ENCODE measurements at regions not wholly inside any gene's neighbourhood (a gene's known extent, or its start where the extent isn't known, plus 50 kb on each side); places are given as distances from the start of the nearest gene placed in this dataset.

DNA sequence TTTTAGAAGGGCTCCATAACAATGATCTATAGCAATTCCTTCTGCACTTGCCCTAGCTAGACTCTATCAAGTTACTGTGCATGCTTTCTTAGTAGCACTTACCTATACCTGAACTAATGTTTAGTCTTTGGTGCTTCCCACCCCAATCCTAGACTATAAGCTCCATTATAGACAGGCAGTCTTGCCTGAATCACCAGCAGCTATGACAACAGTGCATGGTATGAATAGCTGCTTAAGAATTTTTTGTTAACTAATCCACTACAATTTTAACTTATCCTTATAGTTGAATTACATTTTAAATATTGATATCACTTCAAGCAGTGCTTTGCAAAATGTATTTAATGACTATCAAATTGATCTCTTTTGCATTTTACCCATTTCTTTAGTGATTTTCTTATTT is 164.3 kb downstream of the RPS12 start:
- Histone ChIP-seq H3K27me3 (no peaks in the 10 kb centered on the region), H3K36me3 (no peaks in the 10 kb centered on the region), H3K27ac (replicated peaks in 1 of 4) (no peak overlapping the region), H3K4me1 (peaks cover 0 to under 1% (median 0%) of the 10 kb centered on the region in 4 donors), H3K9me3 (no peaks in the 10 kb centered on the region), H3K4me3 (no peak overlapping the region)
- TF ChIP-seq EP300 (IDR thresholded peaks at IDR 0.05), result no peak
- TF ChIP-seq POLR2AphosphoS5 (IDR thresholded peaks at IDR 0.05), result no peak
- no peak for TF ChIP-seq POLR2A (IDR thresholded peaks at IDR 0.05; ENCODE audit: low read depth)
- TF ChIP-seq, protein P1, sequence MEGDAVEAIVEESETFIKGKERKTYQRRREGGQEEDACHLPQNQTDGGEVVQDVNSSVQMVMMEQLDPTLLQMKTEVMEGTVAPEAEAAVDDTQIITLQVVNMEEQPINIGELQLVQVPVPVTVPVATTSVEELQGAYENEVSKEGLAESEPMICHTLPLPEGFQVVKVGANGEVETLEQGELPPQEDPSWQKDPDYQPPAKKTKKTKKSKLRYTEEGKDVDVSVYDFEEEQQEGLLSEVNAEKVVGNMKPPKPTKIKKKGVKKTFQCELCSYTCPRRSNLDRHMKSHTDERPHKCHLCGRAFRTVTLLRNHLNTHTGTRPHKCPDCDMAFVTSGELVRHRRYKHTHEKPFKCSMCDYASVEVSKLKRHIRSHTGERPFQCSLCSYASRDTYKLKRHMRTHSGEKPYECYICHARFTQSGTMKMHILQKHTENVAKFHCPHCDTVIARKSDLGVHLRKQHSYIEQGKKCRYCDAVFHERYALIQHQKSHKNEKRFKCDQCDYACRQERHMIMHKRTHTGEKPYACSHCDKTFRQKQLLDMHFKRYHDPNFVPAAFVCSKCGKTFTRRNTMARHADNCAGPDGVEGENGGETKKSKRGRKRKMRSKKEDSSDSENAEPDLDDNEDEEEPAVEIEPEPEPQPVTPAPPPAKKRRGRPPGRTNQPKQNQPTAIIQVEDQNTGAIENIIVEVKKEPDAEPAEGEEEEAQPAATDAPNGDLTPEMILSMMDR (IDR thresholded peaks at IDR 0.05), result no peak
- intact Hi-C loops (cut with DNase I), result no loop called here
- no peak for DNase-seq (ENCODE audit: extremely low spot score)

DNA sequence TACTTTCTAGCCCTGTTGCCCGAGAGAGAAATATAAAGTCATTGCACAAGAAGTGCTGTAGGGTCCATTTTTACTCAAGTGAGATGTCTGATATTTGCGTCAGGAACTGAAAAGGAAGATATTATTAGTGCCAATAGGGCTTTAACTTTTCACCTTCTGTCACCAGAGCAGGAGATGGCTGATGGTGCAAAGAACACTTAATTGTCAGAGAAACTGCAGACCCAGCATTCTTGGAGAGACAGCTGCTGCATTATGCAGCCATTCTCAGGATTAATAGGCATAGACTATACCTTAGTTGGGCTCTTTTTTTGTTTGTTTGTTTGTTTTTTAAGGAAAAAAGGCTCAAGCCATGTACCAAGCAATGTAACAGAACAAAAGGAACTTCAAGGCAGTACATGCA is 179.4 kb downstream of the RPS12 start:
- Histone ChIP-seq H3K4me3 (no peak overlapping the region), H3K36me3 (no peaks in the 10 kb centered on the region), H3K27ac (replicated peaks in 1 of 4) (no peak overlapping the region), H3K27me3 (no peaks in the 10 kb centered on the region), H3K9me3 (no peaks in the 10 kb centered on the region), H3K4me1 (no peaks in the 10 kb centered on the region)
- intact Hi-C loops (cut with DNase I), result no loop called here
- TF ChIP-seq POLR2AphosphoS5 (IDR thresholded peaks at IDR 0.05) (no peak), EP300 (IDR thresholded peaks at IDR 0.05) (no peak), POLR2A (IDR thresholded peaks at IDR 0.05; ENCODE audit: low read depth) (no peak)
- TF ChIP-seq, protein P1 (IDR thresholded peaks at IDR 0.05), result no peak
- 88% methylated on average over 2 of the region's 2 CpGs for WGBS
- DNase-seq (ENCODE audit: extremely low spot score), result no peak

DNA sequence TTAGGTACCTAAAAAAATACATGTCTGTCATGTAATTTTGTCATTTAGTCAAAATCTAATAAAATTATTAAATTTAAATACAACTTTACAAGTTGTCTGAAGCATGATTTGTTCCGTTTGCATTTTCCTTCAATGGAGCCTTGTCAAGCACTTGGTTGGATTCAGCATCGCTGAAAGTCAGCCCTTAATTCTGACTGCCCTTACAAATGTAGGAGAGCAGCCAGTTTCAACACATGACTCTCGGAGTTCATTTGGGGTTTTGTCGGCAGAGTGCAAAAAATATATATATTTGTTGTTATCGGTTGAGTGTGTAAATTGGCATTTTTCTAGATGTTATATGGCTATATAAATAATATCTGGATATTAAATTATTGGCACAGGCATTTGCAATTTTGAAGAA is 180.6 kb downstream of the RPS12 start:
- TF ChIP-seq, protein P1 (IDR thresholded peaks at IDR 0.05), result no peak

DNA sequence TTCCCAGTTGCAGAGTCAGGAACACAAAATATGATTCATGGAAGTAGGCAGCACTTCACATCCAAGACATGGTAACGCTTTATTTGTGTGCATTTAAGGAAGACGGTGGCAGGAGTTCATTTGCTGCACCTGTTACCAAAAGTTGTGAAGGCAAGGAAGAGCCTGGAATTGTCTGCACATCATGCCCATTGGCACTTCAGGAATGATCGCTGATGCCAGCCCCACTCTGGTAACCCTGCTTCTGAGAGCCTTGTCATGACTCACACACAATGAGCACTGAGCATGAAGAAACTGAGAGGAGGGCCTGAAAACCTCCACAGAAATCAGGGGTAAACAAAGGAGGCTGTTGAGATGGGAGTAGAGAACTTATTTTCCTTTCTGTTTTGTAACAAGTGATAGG is 181.1 kb downstream of the RPS12 start:
- 90% methylated on average over 3 of the region's 3 CpGs for WGBS

More for the DNA sequence above, 180.6 kb downstream of the RPS12 start:
- Histone ChIP-seq H3K27me3 (no peaks in the 10 kb centered on the region), H3K36me3 (no peaks in the 10 kb centered on the region), H3K9me3 (no peaks in the 10 kb centered on the region), H3K27ac (replicated peaks in 1 of 4) (no peak overlapping the region), H3K4me1 (no peaks in the 10 kb centered on the region), H3K4me3 (no peak overlapping the region)
- DNase-seq (ENCODE audit: extremely low spot score), result no peak
- 95% methylated on average over 5 of the region's 5 CpGs for WGBS
- intact Hi-C loops (cut with DNase I), result no loop called here

DNA sequence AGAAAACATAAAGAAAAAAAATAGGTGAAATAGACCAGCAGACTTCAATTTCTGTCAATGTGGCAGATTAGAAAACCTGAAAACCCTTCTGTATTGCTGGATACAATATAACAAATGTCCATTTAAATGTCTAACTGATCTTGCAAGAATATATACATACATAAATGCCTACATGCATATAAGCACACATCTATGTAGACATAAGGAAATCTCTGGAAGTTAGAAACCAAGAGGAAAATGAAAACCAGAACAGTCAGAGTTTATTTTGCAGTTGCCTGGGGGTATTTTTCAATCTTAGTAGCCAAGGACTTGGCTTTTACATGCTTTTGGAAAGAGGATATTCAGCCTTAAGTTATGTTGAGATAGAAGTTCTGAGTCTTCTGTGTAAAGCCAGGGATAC is 184.0 kb downstream of the RPS12 start:
- H3K27me3 ChIP-seq, result no peaks in the 10 kb centered on the region
- DNase-seq (ENCODE audit: extremely low spot score), result no peak
- H3K27ac ChIP-seq (replicated peaks in 1 of 4), result no peak overlapping the region
- no peaks in the 10 kb centered on the region for H3K36me3 ChIP-seq
- no peak overlapping the region for H3K4me3 ChIP-seq
- intact Hi-C loops (cut with DNase I), result no loop called here
- peaks cover 0 to 10% (median 3%) of the 10 kb centered on the region in 4 donors for H3K9me3 ChIP-seq
- no peaks in the 10 kb centered on the region for H3K4me1 ChIP-seq
- TF ChIP-seq POLR2A (IDR thresholded peaks at IDR 0.05; ENCODE audit: low read depth) (no peak), POLR2AphosphoS5 (IDR thresholded peaks at IDR 0.05) (no peak), EP300 (IDR thresholded peaks at IDR 0.05) (no peak)
- TF ChIP-seq, protein P1 (IDR thresholded peaks at IDR 0.05), result no peak

More for the DNA sequence above, 181.1 kb downstream of the RPS12 start:
- intact Hi-C loops (cut with DNase I), result no loop called here
- no peaks in the 10 kb centered on the region for H3K27me3 ChIP-seq
- TF ChIP-seq POLR2AphosphoS5 (IDR thresholded peaks at IDR 0.05), result no peak
- TF ChIP-seq POLR2A (IDR thresholded peaks at IDR 0.05; ENCODE audit: low read depth), result no peak
- no peak for TF ChIP-seq EP300 (IDR thresholded peaks at IDR 0.05)
- TF ChIP-seq, protein P1 (IDR thresholded peaks at IDR 0.05), result no peak
- DNase-seq (ENCODE audit: extremely low spot score), result no peak
- no peaks in the 10 kb centered on the region for H3K36me3 ChIP-seq
- H3K27ac ChIP-seq (replicated peaks in 1 of 4), result no peak overlapping the region
- no peaks in the 10 kb centered on the region for H3K9me3 ChIP-seq
- no peak overlapping the region for H3K4me3 ChIP-seq
- H3K4me1 ChIP-seq, result no peaks in the 10 kb centered on the region

Measured in esophagus muscularis mucosa (tissue), 4 donors.